Testis (tissue), 2 donors: ENCODE measurements at regions not wholly inside any gene's neighbourhood (a gene's known extent, or its start where the extent isn't known, plus 50 kb on each side); places are given as distances from the start of the nearest gene placed in this dataset.

Source experiments
- DNase-seq: peaks from one replicate; pipeline ENCODE4 v3.0.0-alpha.2; 2019
- H3K27ac ChIP-seq, 2 donors: fragments of 200-600 bp; sonication (generic); one replicate each; pipeline ENCODE4 v1.5.1; 2019
- H3K27me3 ChIP-seq: fragments of 200-600 bp; sonication (generic); one replicate; pipeline ENCODE4 v1.5.1; 2019
- H3K36me3 ChIP-seq: fragments of 200-600 bp; sonication (generic); one replicate; pipeline ENCODE4 v1.5.1; 2017; ENCODE audit warnings: low read depth; ENCODE audit errors: missing control alignments
- H3K4me1 ChIP-seq: fragments of 200-600 bp; sonication (generic); one replicate; pipeline ENCODE4 v1.5.1; 2019
- H3K4me3 ChIP-seq, 2 donors: fragments of 200-600 bp; sonication (generic); one replicate each; pipeline ENCODE4 v1.5.1; 2017 to 2019
- H3K9me3 ChIP-seq: fragments of 200-600 bp; sonication (generic); one replicate; pipeline ENCODE4 v1.5.1; 2017
- POLR2A ChIP-seq: fragments of 450-650 bp; IDR thresholded peaks from one replicate; pipeline ENCODE4 v1.6.1; 2017; ENCODE audit warnings: antibody characterized with exemption, mild to moderate bottlenecking, moderate library complexity
- WGBS, 2 donors: methylation state at CpG; one replicate each; pipeline ENCODE4 v1.1.5; 2018; 5-methylcytosine and 5-hydroxymethylcytosine counted together
- intact Hi-C: fragments of 100-400 bp; cut with DNase I; formaldehyde crosslinking; loops from one replicate; pipeline ENCODE4 v1.15.1; 2023; ENCODE audit warnings: low total_unique reads
- TF ChIP-seq, protein P1 (sequence below), 3 experiments: fragments of 450-650 bp in 2 of 3; fragments of 200-600 bp in 1 of 3; sonication (generic) in 1 of 3; IDR thresholded peaks; one replicate each; pipeline ENCODE4 v1.5.1; 2016 to 2019; ENCODE audit warnings: antibody characterized with exemption in 3 of 3, mild to moderate bottlenecking in 2 of 3, moderate library complexity in 1 of 3

DNA sequence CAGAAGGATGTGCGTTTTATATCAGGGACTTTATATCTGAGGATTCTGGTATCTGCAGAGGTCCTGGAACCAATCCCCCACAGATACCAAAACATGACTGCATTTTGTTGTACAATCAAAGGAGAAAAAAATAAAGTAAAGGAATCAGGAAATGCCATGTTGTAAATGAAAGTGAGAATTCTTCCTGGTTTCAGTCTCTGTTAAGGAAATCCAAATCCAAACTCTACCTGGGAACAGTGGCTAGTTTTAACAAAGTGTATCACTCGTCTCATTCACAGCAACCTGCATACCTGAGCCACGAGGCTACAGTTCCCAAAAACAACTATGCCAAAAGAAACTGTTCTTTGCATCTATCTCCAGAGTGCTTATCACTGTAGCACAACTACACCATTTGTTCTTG lies 77.3 kb upstream of the ATF3 start:
- 70 to 81% methylated on average over 3 of the region's 3 CpGs for WGBS, 2 donors
- intact Hi-C loops = no loop called here

DNA sequence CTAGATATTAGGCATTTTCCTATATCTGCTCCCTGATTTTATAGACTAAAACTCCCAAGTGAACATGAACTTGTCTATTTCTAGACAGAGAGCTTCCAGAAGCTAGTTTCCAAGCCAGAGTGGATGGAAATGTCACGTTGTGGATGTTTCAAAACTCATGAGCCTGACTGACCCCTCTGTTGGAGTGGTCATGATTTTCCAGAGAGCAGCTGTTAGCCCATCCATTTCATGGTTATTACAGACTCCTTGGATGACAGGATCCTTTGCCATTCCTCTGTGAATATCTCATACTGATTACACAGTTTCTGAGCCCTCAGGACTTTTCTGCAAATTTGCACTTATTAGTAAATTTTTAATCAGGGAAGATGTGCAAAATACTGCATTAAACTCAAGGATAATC lies 76.8 kb upstream of the ATF3 start:
- no peak for DNase-seq
- Histone ChIP-seq H3K4me3 (no peak overlapping the region), H3K36me3 (no peaks in the 10 kb centered on the region), H3K9me3 (no peaks in the 10 kb centered on the region), H3K27ac (no peak overlapping the region), H3K27me3 (no peaks in the 10 kb centered on the region), H3K4me1 (no peaks in the 10 kb centered on the region)
- intact Hi-C loops = no loop called here
- 45 to 50% methylated on average over 1 of the region's 1 CpG for WGBS, 2 donors
- TF ChIP-seq, protein P1, sequence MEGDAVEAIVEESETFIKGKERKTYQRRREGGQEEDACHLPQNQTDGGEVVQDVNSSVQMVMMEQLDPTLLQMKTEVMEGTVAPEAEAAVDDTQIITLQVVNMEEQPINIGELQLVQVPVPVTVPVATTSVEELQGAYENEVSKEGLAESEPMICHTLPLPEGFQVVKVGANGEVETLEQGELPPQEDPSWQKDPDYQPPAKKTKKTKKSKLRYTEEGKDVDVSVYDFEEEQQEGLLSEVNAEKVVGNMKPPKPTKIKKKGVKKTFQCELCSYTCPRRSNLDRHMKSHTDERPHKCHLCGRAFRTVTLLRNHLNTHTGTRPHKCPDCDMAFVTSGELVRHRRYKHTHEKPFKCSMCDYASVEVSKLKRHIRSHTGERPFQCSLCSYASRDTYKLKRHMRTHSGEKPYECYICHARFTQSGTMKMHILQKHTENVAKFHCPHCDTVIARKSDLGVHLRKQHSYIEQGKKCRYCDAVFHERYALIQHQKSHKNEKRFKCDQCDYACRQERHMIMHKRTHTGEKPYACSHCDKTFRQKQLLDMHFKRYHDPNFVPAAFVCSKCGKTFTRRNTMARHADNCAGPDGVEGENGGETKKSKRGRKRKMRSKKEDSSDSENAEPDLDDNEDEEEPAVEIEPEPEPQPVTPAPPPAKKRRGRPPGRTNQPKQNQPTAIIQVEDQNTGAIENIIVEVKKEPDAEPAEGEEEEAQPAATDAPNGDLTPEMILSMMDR (IDR thresholded peaks at IDR 0.05) = no peak
- no peak for TF ChIP-seq POLR2A

More for the DNA sequence above, 77.3 kb upstream of the ATF3 start:
- Histone ChIP-seq H3K4me3 (no peak overlapping the region), H3K9me3 (no peaks in the 10 kb centered on the region), H3K27me3 (no peaks in the 10 kb centered on the region), H3K36me3 (no peaks in the 10 kb centered on the region), H3K27ac (no peak overlapping the region), H3K4me1 (no peaks in the 10 kb centered on the region)
- DNase-seq = no peak
- TF ChIP-seq, protein P1 (IDR thresholded peaks at IDR 0.05) = no peak
- no peak for TF ChIP-seq POLR2A

DNA sequence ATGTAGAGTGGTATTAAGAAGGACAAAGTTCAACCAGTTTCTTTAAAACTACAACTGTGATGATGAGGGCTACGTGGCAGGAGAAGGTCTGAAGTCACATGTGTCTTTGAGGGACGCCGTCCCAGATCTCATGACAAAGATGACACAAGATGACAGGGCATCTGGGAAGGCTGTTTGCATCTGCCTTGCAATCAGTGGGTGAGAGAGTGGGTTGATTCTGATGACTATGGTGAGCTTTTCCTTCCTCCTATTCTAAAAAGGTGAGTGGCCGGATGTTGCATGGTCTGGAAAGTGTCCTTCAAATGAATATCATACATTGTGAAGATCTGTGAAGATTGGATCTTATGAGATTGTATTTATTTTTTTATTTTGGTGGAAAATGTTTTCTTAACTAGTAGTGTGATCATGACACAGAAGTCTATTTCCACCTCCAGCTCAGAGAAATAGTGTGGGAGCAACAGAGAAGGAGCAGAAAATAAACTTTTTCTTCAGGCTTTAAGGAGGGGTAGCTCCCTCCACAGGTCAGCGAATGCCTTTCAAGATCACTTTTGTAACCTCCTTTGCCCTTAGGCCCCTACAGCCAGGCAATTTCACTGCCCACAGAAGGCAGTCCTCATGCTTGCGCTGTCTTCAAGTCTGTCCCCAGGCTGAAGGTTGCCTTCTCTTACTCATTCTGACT lies 76.0 kb upstream of the ATF3 start:
- Histone ChIP-seq H3K4me1 (no peaks in the 10 kb centered on the region), H3K27ac (no peak overlapping the region), H3K36me3 (no peaks in the 10 kb centered on the region), H3K9me3 (no peaks in the 10 kb centered on the region), H3K4me3 (no peak overlapping the region), H3K27me3 (no peaks in the 10 kb centered on the region)
- WGBS, 2 donors = 86 to 91% methylated on average over 6 of the region's 6 CpGs
- no peak for DNase-seq
- no peak for TF ChIP-seq POLR2A
- TF ChIP-seq, protein P1 (IDR thresholded peaks at IDR 0.05) = no peak
- intact Hi-C loops = no loop called here

DNA sequence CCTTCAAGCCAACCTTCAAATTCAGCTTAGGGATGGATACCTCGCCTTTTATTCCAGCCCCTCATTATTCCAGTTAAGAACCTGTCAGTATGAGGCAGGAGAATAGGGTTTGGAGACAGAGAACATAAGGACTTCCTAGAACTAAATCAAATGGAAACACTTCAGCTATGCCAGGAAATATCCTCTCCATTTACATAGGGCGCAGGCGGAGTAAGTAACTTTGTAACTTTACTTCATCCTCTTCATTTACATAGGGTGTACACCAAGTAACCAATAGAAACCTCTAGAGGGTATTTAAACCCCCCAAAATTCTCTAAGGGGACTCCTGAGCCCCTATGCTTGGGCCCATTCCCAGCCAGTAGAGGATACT lies 75.4 kb upstream of the ATF3 start:
- H3K27ac ChIP-seq = no peak overlapping the region
- H3K4me1 ChIP-seq = no peaks in the 10 kb centered on the region
- DNase-seq = no peak
- no peak overlapping the region for H3K4me3 ChIP-seq
- no peak for TF ChIP-seq POLR2A
- TF ChIP-seq, protein P1 (IDR thresholded peaks at IDR 0.05) = no peak
- intact Hi-C loops = no loop called here
- no peaks in the 10 kb centered on the region for H3K27me3 ChIP-seq
- H3K9me3 ChIP-seq = no peaks in the 10 kb centered on the region
- 85 to 96% methylated on average over 3 of the region's 3 CpGs for WGBS, 2 donors
- H3K36me3 ChIP-seq = no peaks in the 10 kb centered on the region

DNA sequence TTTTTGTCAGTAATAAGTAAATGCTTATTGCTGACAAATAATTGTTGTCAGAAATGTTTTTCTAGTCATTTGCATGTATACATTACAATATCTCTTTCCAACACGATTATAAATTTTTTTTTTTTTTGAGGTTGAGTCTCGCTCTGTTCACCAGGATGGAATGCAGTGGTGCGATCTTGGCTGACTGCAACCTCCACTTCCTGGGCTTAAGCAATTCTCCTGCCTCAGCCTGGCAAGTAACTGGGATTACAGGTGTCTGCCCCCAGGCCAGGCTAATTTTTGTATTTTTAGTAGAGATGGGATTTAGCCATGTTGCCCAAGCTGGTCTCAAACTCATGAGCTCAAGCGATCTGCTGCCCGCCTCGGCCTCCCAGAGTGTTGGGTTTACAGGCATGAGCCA lies 72.0 kb upstream of the ATF3 start:
- intact Hi-C loops = no loop called here
- no peak overlapping the region for H3K27ac ChIP-seq
- TF ChIP-seq, protein P1 (IDR thresholded peaks at IDR 0.05) = no peak
- no peak for TF ChIP-seq POLR2A
- H3K27me3 ChIP-seq = no peaks in the 10 kb centered on the region
- WGBS, 2 donors = 85 to 95% methylated on average over 6 of the region's 6 CpGs
- no peak for DNase-seq
- no peaks in the 10 kb centered on the region for H3K36me3 ChIP-seq
- H3K9me3 ChIP-seq = no peaks in the 10 kb centered on the region
- no peaks in the 10 kb centered on the region for H3K4me1 ChIP-seq
- no peak overlapping the region for H3K4me3 ChIP-seq
